HepG2 (cell line): ENCODE measurements at regions not wholly inside any gene's neighbourhood (a gene's known extent, or its start where the extent isn't known, plus 50 kb on each side); places are given as distances from the start of the nearest gene placed in this dataset.

Source experiments
- ARNTL ChIP-seq: sonication (generic); formaldehyde crosslinking; IDR thresholded peaks from 2 replicates; pipeline ENCODE4 v1.4.0; 2020; ENCODE audit warnings: mild to moderate bottlenecking, missing genetic modification reagents
- GATAD2A ChIP-seq: IDR thresholded peaks from 2 replicates; pipeline ENCODE4 v1.6.1; 2016
- HMG20A ChIP-seq: IDR thresholded peaks from 2 replicates; pipeline ENCODE4 v1.6.1; 2016; ENCODE audit warnings: borderline replicate concordance
- KAT2B ChIP-seq: fragments of 150-350 bp; IDR thresholded peaks from 2 replicates; pipeline ENCODE4 v1.6.1; 2014; ENCODE audit warnings: low read depth, low read length, borderline replicate concordance
- MAFK ChIP-seq, 2 experiments: IDR thresholded peaks in 1 of 2; conservative IDR thresholded peaks in 1 of 2; 2 replicates each; pipeline ENCODE4 v1.6.1; 2011; ENCODE audit warnings: improper control_type of control experiment in 2 of 2, low read length in 2 of 2
- NPAS2 ChIP-seq: sonication (generic); formaldehyde crosslinking; IDR thresholded peaks from 2 replicates; pipeline ENCODE4 v1.8.0; 2022; ENCODE audit warnings: mild to moderate bottlenecking, missing genetic modification reagents, borderline replicate concordance
- PITX1 ChIP-seq: sonication (generic); formaldehyde crosslinking; IDR thresholded peaks from 2 replicates; pipeline ENCODE4 v1.5.1; 2020; ENCODE audit warnings: mild to moderate bottlenecking, missing genetic modification reagents
- RELA ChIP-seq: sonication (generic); formaldehyde crosslinking; IDR thresholded peaks from 2 replicates; pipeline ENCODE4 v1.4.0; 2020; ENCODE audit warnings: missing genetic modification reagents
- TOPORS ChIP-seq: sonication (generic); formaldehyde crosslinking; IDR thresholded peaks from 2 replicates; pipeline ENCODE4 v1.8.0; 2023; ENCODE audit warnings: mild to moderate bottlenecking, missing genetic modification reagents
- ZC3H4 ChIP-seq: sonication (generic); formaldehyde crosslinking; IDR thresholded peaks from 2 replicates; pipeline ENCODE4 v1.4.0; 2020; ENCODE audit warnings: missing genetic modification reagents, borderline replicate concordance
- ZFP37 ChIP-seq: sonication (generic); formaldehyde crosslinking; IDR thresholded peaks from 2 replicates; pipeline ENCODE4 v1.4.0; 2020; ENCODE audit warnings: missing genetic modification reagents, borderline replicate concordance
- ZNF205 ChIP-seq: IDR thresholded peaks from 2 replicates; pipeline ENCODE4 v1.6.1; 2018; ENCODE audit warnings: missing biosample characterization, missing genetic modification reagents
- ZNF343 ChIP-seq: sonication (generic); formaldehyde crosslinking; IDR thresholded peaks from 2 replicates; pipeline ENCODE4 v1.4.0; 2020; ENCODE audit warnings: mild to moderate bottlenecking, missing genetic modification reagents
- ZNF644 ChIP-seq: IDR thresholded peaks from 2 replicates; pipeline ENCODE4 v1.6.1; 2016; ENCODE audit warnings: low read depth
- ZNF703 ChIP-seq: sonication (generic); formaldehyde crosslinking; IDR thresholded peaks from 2 replicates; pipeline ENCODE4 v1.5.1; 2020; ENCODE audit warnings: missing genetic modification reagents, mild to moderate bottlenecking, moderate library complexity, borderline replicate concordance
- ZSCAN25 ChIP-seq: sonication (generic); formaldehyde crosslinking; IDR thresholded peaks from 2 replicates; pipeline ENCODE4 v1.8.0; 2022; ENCODE audit warnings: mild to moderate bottlenecking, missing genetic modification reagents
- TF ChIP-seq, protein P1 (sequence below): sonication (generic); IDR thresholded peaks from 2 replicates; pipeline ENCODE4 v1.6.1; 2016; ENCODE audit warnings: low read depth, borderline replicate concordance
- TF ChIP-seq, protein P2 (sequence below): sonication (generic); formaldehyde crosslinking; IDR thresholded peaks from one replicate; pipeline ENCODE4 v1.5.1; 2020; ENCODE audit warnings: mild to moderate bottlenecking, missing genetic modification reagents; ENCODE audit errors: not compliant biosample characterization
- TF ChIP-seq, protein P3 (sequence below): sonication (generic); formaldehyde crosslinking; IDR thresholded peaks from 2 replicates; pipeline ENCODE4 v1.5.1; 2020; ENCODE audit warnings: missing genetic modification reagents, mild to moderate bottlenecking, borderline replicate concordance

DNA sequence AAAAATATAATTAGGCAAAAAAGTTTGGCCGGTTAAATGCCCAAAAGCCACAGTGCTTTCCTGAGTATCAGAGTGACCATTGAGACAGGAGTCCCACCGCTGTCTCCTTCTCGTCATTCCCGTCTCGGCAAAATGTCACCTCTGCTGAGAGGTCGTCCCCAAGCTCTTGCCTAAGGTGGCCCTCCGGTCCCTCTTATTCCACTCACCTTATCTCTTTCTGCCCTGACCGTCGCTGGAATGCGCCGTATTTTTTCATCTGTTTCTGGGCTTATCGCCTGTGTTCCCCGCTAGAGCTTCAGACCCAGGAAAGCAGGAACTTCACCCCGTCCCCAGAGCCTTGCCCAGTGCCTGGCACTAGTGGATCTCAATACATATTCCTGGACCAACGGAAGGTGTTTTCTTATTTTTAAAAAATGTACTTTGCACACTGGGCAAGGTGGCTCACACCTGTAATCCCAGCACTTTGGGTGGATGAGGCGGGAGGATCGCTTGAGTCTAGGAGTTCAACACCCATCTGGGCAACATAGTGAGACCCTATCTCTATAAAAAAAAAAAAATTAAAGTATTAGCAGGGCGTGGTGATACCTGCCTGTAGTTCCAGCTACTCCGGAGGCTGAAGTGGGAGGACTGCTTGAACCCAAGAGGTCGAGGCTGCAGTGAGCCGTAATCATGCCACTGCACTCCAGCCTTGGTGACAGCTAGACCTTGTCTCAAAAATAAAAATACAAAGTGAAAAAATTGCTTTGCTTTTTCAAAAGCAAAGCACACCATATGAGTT lies 122.8 kb upstream of the PTPN1 start (continued):
- TF ChIP-seq, protein P1, sequence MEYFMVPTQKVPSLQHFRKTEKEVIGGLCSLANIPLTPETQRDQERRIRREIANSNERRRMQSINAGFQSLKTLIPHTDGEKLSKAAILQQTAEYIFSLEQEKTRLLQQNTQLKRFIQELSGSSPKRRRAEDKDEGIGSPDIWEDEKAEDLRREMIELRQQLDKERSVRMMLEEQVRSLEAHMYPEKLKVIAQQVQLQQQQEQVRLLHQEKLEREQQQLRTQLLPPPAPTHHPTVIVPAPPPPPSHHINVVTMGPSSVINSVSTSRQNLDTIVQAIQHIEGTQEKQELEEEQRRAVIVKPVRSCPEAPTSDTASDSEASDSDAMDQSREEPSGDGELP = no peak
- TF ChIP-seq PITX1 (CRISPR knock-in tag) (no peak), ARNTL (CRISPR knock-in tag) (0 out of 2 replicates have a peak, but pooled peaks have one; percentile 21), ZNF343 (no peak), ZC3H4 (no peak), HMG20A (no peak), ZFP37 (CRISPR knock-in tag) (no peak), ZSCAN25 (CRISPR knock-in tag) (no peak), MAFK (conservative IDR thresholded peaks at IDR 0.05 in 1 of 2, IDR thresholded peaks at IDR 0.05 in 1 of 2; ENCODE audit: low read length in 2 of 2) (no peak), RELA (no peak), ZNF205 (no peak), KAT2B (no peak), ZNF703 (no peak), TOPORS (CRISPR knock-in tag) (no peak), GATAD2A (CRISPR knock-in tag) (no peak), ZNF644 (CRISPR knock-in tag) (no peak), NPAS2 (no peak)
- TF ChIP-seq, protein P2, sequence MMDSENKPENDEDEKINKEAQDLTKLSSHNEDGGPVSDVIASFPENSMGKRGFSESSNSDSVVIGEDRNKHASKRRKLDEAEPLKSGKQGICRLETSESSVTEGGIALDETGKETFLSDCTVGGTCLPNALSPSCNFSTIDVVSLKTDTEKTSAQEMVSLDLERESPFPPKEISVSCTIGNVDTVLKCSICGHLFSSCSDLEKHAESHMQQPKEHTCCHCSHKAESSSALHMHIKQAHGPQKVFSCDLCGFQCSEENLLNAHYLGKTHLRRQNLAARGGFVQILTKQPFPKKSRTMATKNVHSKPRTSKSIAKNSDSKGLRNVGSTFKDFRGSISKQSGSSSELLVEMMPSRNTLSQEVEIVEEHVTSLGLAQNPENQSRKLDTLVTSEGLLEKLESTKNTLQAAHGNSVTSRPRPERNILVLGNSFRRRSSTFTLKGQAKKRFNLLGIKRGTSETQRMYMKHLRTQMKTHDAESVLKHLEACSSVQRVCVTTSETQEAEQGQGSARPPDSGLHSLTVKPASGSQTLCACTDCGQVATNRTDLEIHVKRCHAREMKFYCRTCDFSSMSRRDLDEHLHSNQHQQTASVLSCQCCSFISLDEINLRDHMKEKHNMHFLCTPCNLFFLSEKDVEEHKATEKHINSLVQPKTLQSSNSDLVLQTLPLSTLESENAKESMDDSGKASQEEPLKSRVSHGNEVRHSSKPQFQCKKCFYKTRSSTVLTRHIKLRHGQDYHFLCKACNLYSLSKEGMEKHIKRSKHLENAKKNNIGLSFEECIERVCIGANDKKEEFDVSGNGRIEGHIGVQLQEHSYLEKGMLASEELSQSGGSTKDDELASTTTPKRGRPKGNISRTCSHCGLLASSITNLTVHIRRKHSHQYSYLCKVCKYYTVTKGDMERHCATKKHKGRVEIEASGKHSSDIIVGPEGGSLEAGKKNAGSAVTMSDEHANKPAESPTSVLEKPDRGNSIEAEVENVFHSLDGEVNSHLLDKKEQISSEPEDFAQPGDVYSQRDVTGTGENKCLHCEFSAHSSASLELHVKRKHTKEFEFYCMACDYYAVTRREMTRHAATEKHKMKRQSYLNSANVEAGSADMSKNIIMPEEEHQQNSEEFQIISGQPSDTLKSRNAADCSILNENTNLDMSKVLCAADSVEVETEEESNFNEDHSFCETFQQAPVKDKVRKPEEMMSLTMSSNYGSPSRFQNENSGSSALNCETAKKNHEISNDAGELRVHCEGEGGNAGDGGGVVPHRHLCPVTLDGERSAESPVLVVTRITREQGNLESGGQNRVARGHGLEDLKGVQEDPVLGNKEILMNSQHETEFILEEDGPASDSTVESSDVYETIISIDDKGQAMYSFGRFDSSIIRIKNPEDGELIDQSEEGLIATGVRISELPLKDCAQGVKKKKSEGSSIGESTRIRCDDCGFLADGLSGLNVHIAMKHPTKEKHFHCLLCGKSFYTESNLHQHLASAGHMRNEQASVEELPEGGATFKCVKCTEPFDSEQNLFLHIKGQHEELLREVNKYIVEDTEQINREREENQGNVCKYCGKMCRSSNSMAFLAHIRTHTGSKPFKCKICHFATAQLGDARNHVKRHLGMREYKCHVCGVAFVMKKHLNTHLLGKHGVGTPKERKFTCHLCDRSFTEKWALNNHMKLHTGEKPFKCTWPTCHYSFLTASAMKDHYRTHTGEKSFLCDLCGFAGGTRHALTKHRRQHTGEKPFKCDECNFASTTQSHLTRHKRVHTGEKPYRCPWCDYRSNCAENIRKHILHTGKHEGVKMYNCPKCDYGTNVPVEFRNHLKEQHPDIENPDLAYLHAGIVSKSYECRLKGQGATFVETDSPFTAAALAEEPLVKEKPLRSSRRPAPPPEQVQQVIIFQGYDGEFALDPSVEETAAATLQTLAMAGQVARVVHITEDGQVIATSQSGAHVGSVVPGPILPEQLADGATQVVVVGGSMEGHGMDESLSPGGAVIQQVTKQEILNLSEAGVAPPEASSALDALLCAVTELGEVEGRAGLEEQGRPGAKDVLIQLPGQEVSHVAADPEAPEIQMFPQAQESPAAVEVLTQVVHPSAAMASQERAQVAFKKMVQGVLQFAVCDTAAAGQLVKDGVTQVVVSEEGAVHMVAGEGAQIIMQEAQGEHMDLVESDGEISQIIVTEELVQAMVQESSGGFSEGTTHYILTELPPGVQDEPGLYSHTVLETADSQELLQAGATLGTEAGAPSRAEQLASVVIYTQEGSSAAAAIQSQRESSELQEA (CRISPR knock-in tag) = no peak
- TF ChIP-seq, protein P3, sequence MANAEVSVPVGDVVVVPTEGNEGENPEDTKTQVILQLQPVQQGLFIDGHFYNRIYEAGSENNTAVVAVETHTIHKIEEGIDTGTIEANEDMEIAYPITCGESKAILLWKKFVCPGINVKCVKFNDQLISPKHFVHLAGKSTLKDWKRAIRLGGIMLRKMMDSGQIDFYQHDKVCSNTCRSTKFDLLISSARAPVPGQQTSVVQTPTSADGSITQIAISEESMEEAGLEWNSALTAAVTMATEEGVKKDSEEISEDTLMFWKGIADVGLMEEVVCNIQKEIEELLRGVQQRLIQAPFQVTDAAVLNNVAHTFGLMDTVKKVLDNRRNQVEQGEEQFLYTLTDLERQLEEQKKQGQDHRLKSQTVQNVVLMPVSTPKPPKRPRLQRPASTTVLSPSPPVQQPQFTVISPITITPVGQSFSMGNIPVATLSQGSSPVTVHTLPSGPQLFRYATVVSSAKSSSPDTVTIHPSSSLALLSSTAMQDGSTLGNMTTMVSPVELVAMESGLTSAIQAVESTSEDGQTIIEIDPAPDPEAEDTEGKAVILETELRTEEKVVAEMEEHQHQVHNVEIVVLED = no peak
